Fibroblast of lung (primary cell): ENCODE measurements at regions not wholly inside any gene's neighbourhood (a gene's known extent, or its start where the extent isn't known, plus 50 kb on each side); places are given as distances from the start of the nearest gene placed in this dataset.
"Not testable (repeated sequence)": the region's sequence is repeated elsewhere in the genome, so short reads cannot be mapped to it uniquely, and the experiment has no call there.

ENCODE experiments used
- DNase-seq, 2 donors: peaks; one replicate each; pipeline versions ENCODE4 v3.0.0 to v3.0.0-alpha.2; 2010; ENCODE audit warnings: low read depth in 2 of 2
- H2AFZ ChIP-seq: 2 replicates; pipeline ENCODE4 v1.5.1; 2012; ENCODE audit warnings: low read length, control low read depth, inconsistent platforms
- H3K27ac ChIP-seq: 2 replicates; pipeline ENCODE4 v1.5.1; 2011; ENCODE audit warnings: low read length, control low read depth; ENCODE audit not compliant: insufficient read depth
- H3K27me3 ChIP-seq: 2 replicates; pipeline ENCODE4 v1.5.1; 2011; ENCODE audit warnings: mild to moderate bottlenecking, low read length; ENCODE audit not compliant: control insufficient read depth, insufficient read depth
- H3K36me3 ChIP-seq: 2 replicates; pipeline ENCODE4 v1.5.1; 2011; ENCODE audit warnings: low read length; ENCODE audit not compliant: control insufficient read depth, insufficient read depth
- H3K4me1 ChIP-seq: 2 replicates; pipeline ENCODE4 v1.5.1; 2011; ENCODE audit warnings: low read length; ENCODE audit not compliant: control insufficient read depth, insufficient read depth; ENCODE audit errors: extremely low read depth
- H3K4me2 ChIP-seq: 2 replicates; pipeline ENCODE4 v1.5.1; 2011; ENCODE audit warnings: low read length, control low read depth; ENCODE audit not compliant: insufficient read depth; ENCODE audit errors: extremely low read depth
- H3K4me3 ChIP-seq, 4 experiments: fragments of 200-600 bp in 1 of 4; sonication (generic) in 1 of 4; replicated peaks in 1 of 4; 2 replicates each; pipeline ENCODE4 v1.5.1; 2011 to 2016; ENCODE audit warnings: low read length in 4 of 4, low read depth in 3 of 4, mild to moderate bottlenecking in 3 of 4, control low read depth in 2 of 4, inconsistent platforms in 1 of 4, mixed read lengths in 1 of 4; ENCODE audit not compliant: insufficient read depth in 1 of 4; ENCODE audit errors: control extremely low read depth in 1 of 4
- H3K79me2 ChIP-seq: 2 replicates; pipeline ENCODE4 v1.5.1; 2012; ENCODE audit warnings: mild to moderate bottlenecking, low read length, inconsistent platforms; ENCODE audit not compliant: control insufficient read depth, insufficient read depth
- H3K9ac ChIP-seq: 2 replicates; pipeline ENCODE4 v1.5.1; 2011; ENCODE audit warnings: mild to moderate bottlenecking, low read length, control low read depth; ENCODE audit not compliant: insufficient read depth
- H3K9me3 ChIP-seq: 2 replicates; pipeline ENCODE4 v1.5.1; 2012; ENCODE audit warnings: low read depth, low read length; ENCODE audit not compliant: control insufficient read depth, insufficient read depth
- H4K20me1 ChIP-seq: 2 replicates; pipeline ENCODE4 v1.5.1; 2011; ENCODE audit warnings: low read length; ENCODE audit not compliant: control insufficient read depth, insufficient read depth; ENCODE audit errors: extremely low read depth
- CTCF ChIP-seq, 2 donors: IDR thresholded peaks in 1 of 2; conservative IDR thresholded peaks in 1 of 2; 1 replicate in 1 of 2; 2 replicates in 1 of 2; pipeline ENCODE4 v1.5.1; 2011 to 2012; ENCODE audit warnings: low read length in 2 of 2, control low read depth in 1 of 2, inconsistent platforms in 1 of 2, low read depth in 1 of 2, mild to moderate bottlenecking in 1 of 2

- H3K9me3 ChIP-seq, H2AFZ ChIP-seq, DNase-seq, H3K79me2 ChIP-seq, H3K4me2 ChIP-seq, H3K4me3 ChIP-seq, H3K27me3 ChIP-seq, H4K20me1 ChIP-seq, H3K27ac ChIP-seq, H3K36me3 ChIP-seq, H3K4me1 ChIP-seq, H3K9ac ChIP-seq: not testable (repeated sequence)
Measured at GRCh38 chr4:8963533-8963932, 91.9 kb upstream of the HMX1 start.

GRCh38 chr4:8961343-8961742 is 89.7 kb upstream of the HMX1 start:
- H3K36me3 ChIP-seq, H3K27ac ChIP-seq, H4K20me1 ChIP-seq, H3K79me2 ChIP-seq, H3K9ac ChIP-seq, H3K9me3 ChIP-seq, H3K27me3 ChIP-seq, H3K4me2 ChIP-seq, H3K4me3 ChIP-seq, H3K4me1 ChIP-seq, H2AFZ ChIP-seq: not testable (repeated sequence)
- peak in 1 of 2 donors; percentile 9 for DNase-seq
- TF ChIP-seq CTCF (conservative IDR thresholded peaks at IDR 0.05 in 1 of 2, IDR thresholded peaks at IDR 0.05 in 1 of 2; ENCODE audit: low read depth in 1 of 2, low read length in 2 of 2): peak in 1 of 2 donors; percentile 36

- not testable (repeated sequence) for H3K4me3 ChIP-seq, H3K4me2 ChIP-seq, H3K27me3 ChIP-seq, H3K27ac ChIP-seq, DNase-seq, H3K79me2 ChIP-seq, H3K36me3 ChIP-seq, H3K4me1 ChIP-seq, H4K20me1 ChIP-seq, H3K9me3 ChIP-seq, H3K9ac ChIP-seq, H2AFZ ChIP-seq
Measured at GRCh38 chr4:8959471-8959870, 87.8 kb upstream of the HMX1 start.

- not testable (repeated sequence) for H3K9me3 ChIP-seq, H3K27me3 ChIP-seq, H3K4me2 ChIP-seq, H3K4me1 ChIP-seq, DNase-seq, H4K20me1 ChIP-seq, H3K27ac ChIP-seq, H3K36me3 ChIP-seq, H3K9ac ChIP-seq, H2AFZ ChIP-seq, H3K79me2 ChIP-seq, H3K4me3 ChIP-seq
Measured at GRCh38 chr4:8954001-8954400, 82.4 kb upstream of the HMX1 start.

GRCh38 chr4:8952791-8953190 is 81.2 kb upstream of the HMX1 start:
- H3K9ac ChIP-seq, H3K4me2 ChIP-seq, H3K9me3 ChIP-seq, H3K27ac ChIP-seq, H3K27me3 ChIP-seq, H3K4me3 ChIP-seq, H3K36me3 ChIP-seq, H3K4me1 ChIP-seq, H4K20me1 ChIP-seq, H2AFZ ChIP-seq, H3K79me2 ChIP-seq, DNase-seq: not testable (repeated sequence)

- not testable (repeated sequence) for H3K27ac ChIP-seq, DNase-seq, H3K9ac ChIP-seq, H3K4me1 ChIP-seq, H2AFZ ChIP-seq, H3K27me3 ChIP-seq, H4K20me1 ChIP-seq, H3K4me3 ChIP-seq, H3K36me3 ChIP-seq, H3K4me2 ChIP-seq, H3K9me3 ChIP-seq, H3K79me2 ChIP-seq
Measured at GRCh38 chr4:8952109-8952508, 80.5 kb upstream of the HMX1 start.
